DMS153 treated with DMSO at 0.1 percent for 48 hours (cell line): ENCODE measurements at regions not wholly inside any gene's neighbourhood (a gene's known extent, or its start where the extent isn't known, plus 50 kb on each side); places are given as distances from the start of the nearest gene placed in this dataset.

Experiments
- DNase-seq: peaks from one replicate; lab custom pipeline; 2025; ENCODE audit not compliant: unreplicated experiment; lab: John Stamatoyannopoulos, UW

DNA sequence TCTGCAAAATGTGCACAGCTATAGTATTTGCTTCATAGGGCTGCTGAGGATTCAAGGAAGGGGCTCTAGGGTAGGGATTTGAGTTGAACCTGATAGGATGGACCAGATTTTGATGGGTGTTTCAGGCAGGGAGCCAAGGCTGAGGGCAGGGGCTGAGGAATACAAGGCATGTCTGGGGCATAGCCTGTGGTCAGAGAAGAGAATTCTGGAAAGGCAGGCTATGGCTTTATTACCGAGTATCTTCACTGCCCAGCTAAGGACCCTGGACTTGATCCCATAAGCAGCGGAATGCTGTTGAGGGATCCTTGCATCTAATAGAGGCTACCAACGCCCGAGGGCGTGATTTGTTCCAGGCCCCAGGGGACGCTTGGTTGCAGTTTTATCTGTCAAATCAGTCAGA lies 193.0 kb upstream of the TLE3 start:
- no peak for DNase-seq

DNA sequence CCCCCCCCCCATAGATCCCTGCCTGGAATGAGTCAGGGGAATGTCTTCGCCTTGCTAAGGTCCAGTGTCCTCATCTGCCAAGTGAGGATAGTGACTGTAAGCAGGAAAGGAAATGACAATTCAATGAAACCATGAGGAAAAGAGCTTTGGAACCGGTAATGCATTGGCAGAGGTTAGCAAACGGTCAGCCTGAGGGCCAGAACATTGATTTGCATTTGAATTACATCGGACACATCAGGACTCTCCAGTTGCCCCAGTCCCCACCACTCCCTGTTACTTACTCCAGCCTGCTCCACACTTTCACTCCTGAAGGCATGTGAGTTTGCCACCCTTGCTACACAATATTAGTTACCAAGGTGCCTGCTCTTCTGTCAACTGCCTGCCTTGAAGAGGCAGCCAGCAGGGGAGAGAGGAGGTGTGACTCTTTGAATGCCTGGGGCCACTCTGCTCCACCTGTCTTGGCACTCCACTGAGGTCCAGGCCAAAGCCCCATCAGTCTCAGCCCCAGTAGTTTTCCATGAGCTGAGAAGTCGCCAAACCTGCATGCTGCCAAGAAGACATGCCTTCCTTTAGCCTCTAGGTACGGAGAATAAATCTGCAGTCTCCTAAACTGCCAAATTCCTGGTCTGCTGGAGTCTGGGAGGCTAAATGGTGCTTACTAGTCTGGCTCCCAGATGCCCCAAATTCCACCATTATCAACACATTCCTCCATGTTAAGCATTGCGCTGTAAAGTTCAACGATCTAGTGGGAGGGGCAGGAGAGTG lies 191.7 kb upstream of the TLE3 start:
- DNase-seq = no peak

GRCh38 chr15:70286113-70286806 lies 188.5 kb upstream of the TLE3 start:
- no peak for DNase-seq

DNA sequence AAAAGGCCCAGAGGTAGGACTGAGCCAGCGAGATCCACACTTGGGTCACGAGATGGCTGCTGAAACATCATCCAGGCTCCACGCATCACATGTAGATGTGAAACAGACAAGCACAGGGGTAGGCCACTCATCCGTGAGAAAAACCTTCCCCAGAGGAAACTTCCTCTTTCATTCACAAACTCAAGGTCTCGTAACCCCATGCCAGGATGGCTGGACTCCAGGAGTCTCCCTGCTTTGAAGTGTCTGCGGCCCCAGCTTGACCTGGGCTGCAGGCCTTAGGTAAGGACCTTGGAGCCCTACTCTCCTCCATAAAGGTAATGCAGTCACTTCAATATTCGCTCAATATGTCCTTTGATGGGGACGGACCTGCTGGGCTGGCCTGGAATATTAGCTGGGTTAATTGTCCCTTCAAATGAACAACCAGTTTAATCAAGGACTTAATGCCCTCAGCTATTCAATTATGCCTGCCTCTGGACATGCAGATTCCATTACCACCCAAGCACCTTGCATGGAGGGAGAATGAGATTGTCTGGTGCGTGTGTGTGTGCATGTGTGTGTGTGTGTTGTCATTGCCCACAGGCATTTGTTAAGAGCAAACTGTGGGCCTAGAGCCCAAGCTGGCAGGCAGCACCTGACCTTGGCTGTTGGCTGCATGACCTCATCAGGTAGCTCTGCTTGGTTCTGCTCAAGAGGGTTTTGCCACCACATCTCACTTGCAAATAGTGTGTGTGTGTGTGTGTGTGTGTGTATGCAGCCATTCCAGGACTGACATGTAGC lies 186.9 kb upstream of the TLE3 start:
- DNase-seq = no peak

- no peak for DNase-seq
Measured at GRCh38 chr15:70283511-70283910, 185.8 kb upstream of the TLE3 start.

DNA sequence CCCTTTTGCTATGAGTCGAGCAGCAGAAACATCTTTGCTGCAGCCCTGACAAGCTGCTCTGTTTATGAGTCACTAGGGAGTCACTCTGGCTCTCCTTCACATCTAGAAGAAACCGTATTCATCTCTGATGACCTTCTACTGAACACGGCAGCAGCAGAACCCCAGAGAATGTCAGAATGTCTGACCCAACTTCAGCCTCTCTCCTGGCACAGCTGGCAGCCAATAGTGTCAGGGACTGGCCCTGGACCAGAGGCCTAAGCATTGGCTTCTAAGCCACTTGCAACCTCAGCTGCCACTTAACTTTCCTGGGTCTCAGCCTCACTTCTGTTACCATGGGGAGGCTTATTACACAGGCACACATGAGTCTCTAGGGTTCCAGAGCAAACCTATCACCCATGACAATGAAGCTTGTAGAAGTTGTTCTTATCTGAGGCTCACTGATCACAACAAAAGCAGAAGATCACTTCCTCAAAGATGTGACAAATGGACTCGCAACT lies 184.1 kb upstream of the TLE3 start:
- no peak for DNase-seq

DNA sequence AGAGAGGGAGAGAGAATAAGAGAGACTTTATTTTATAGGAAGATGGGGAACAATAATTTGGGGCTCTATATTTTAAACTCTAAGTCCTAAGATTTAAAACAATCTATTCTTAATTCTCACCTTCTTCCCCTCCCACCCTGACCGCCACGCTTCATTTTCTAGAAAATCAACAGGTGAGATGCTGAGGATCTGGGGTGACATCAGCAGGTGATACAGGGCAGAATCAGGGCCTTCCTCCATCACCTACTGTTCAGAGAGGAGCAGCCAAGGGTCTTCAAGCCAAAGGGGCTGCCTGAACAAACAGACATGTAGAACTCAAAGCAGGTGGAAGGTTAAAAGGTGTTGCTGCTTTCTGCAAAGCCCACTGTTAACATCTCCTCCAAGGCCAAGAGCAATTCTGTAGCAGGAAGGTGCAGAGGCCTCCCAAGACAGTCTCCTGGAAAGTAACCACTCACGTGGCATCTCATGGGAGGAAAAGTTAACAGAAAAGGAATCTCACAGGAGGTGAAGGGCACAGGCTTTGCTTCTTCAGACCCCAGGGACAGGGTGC lies 183.6 kb upstream of the TLE3 start:
- DNase-seq = no peak

DNA sequence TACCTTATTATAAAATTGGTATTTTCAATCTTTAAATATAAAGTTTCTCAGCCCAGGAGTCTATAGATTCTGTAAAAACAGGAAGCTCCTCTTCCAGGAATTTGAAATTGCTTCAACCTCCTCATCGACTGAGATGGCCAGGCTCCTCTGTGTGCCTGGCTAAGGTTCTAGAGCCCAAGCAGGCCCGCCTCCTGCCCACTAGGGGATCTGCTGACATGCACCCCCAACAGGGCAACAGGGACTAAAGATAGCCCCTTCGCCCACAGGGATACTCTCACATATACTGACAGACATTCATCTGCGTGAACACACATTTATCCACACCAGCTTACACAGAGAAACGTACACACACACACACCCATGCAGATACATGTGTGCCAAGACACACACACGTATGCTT lies 183.1 kb upstream of the TLE3 start:
- no peak for DNase-seq

DNA sequence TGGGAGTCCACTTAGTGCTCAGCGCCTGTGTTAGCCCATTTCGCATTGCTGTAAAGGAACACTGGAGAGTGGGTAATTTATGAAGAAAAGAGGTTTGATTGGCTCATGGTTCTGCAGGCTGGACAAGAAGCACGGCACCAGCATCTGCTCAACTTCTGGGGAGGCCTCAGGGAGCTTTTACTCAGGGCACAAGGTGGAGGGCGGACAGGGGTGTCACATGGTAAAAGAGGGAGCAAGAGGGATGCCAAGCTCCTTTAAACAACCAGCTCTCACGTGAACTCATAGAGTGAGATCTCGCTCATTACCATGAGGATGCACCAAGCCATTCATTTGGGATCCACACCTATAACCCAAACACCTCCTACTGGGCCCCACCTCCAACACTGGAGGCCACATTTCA lies 181.4 kb upstream of the TLE3 start:
- DNase-seq = no peak

DNA sequence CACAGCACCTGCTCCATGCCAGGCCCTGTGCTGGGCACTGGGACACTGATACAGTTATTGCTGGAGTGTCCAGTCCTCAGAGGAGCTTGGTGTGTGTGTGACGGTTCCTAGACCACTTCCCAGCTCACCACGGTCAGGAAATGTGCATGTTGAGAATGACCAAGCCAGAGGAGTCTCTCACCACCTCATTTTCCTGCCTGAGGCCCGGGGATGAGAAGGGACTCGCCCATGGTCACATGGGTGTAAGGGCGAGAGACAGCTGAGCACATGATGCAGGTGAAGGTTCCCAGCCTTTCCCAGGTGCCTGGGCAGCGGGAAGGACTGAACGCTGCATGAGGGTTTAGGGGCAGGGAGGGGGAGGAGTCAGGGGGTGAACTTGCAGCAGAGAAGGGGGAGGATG lies 180.9 kb upstream of the TLE3 start:
- DNase-seq = no peak

GRCh38 chr15:70277556-70277955 lies 179.8 kb upstream of the TLE3 start:
- no peak for DNase-seq

- DNase-seq = no peak
Measured at GRCh38 chr15:70276401-70276800, 178.7 kb upstream of the TLE3 start.

DNA sequence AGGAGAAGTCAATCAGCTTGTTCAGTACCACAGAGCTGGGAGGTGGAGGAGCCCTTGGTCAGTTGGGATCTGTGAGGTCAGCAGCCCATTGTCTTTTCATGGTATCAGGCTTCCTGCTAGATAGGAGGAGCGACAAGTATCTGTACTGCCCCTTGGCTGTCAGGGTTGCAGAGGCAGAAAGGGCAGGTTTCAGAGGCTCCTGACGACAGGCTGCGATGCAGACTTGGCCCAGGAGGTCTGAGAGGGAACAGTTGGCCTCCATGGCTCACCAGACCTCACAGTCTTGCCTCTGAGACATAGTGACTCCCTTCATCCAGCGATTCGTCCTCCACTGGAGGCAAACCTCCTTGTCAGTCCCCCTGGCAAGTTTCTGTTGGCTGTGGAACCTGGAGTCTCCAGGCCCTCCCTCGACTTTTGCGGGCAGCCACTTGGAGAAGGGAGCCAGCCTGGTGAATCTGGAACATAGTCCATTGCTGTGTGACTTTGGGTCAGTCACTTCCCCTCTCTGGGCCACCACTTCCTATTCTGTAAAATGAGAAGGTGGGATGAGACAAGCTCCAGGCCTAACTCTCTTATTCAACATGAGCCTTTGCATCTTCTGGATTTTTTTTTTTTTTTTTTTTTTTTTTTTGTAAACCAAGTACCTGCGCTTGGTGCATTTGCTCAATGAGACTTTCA lies 177.9 kb upstream of the TLE3 start:
- DNase-seq = no peak

GRCh38 chr15:70274908-70275307 lies 177.2 kb upstream of the TLE3 start:
- DNase-seq = no peak

GRCh38 chr15:70274255-70274880 lies 176.7 kb upstream of the TLE3 start:
- no peak for DNase-seq

GRCh38 chr15:70273808-70274207 lies 176.1 kb upstream of the TLE3 start:
- DNase-seq = no peak

DNA sequence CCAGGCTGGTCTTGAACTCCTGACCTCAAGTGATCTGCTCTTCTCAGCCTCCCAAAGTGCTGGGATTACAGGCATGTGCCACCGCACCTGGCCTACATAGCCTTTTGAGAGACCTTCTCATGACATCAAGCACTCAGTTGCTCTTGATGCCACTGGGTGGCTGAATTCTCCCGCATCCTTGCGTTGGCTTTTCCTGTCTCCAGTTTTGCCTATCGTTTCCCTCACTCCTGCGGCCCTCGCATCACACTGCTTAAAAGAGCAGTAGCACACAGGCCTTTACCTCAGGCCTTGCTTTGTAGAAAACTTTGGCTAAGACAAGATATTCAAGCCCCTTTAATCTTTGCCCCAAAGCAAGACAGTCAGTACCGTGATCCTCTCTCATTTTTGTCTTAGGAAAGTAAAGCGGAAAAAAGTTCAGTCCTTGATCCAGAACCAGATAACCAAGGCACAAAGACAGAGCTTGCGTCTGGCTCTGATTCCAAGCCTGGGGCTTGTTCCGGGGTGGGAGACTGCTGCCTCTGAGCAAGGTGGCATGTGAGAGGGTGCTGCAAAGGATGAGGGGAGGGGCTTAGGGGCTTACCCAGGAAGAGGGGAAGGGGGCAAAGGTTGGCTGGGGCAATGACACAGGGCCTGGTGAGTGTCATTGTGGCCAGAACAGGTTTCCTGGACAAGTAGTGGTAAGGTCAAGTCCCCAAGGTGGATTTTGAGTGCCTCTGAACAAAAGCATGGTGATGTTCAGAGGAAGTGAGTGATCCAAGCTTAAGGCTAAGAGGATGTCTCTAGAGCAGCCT lies 175.0 kb upstream of the TLE3 start:
- DNase-seq = no peak

GRCh38 chr15:70271422-70272088 lies 173.8 kb upstream of the TLE3 start:
- DNase-seq = no peak

DNA sequence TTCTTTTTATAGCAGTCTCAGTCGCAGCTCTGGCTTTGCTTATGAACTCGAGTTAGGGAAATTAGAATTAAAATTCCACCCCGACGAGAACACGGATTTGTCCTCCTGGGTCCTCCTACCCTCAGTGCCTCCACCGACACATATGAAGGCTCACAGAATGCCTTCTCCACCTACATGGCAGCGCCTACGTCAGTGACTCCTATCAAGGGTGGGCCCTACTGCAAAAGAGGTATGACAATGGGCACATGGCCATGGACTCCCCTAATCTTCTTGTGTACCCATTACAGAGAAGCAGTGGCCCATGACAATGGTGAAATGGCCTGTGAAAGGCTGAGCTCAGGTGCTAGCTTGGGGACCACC lies 173.0 kb upstream of the TLE3 start:
- DNase-seq = no peak
